Upper lobe of left lung (tissue), 6 donors: ENCODE measurements at regions not wholly inside any gene's neighbourhood (a gene's known extent, or its start where the extent isn't known, plus 50 kb on each side); places are given as distances from the start of the nearest gene placed in this dataset.
"Not testable (repeated sequence)": the region's sequence is repeated elsewhere in the genome, so short reads cannot be mapped to it uniquely, and the experiment has no call there.

Source experiments
- ATAC-seq, 2 donors: fragments of 200-7000 bp; cut with Tn5 transposase; one replicate each; pipeline ENCODE4 v1.9.1; 2022; ENCODE audit warnings: mild to moderate bottlenecking in 2 of 2, moderate library complexity in 2 of 2; ENCODE audit not compliant: low FRiP score in 2 of 2
- DNase-seq, 2 donors: peaks; one replicate each; pipeline ENCODE4 v3.0.0-alpha.2; 2019 to 2020
- H3K27ac ChIP-seq, 4 donors: fragments of 200-600 bp; sonication (generic); one replicate each; pipeline ENCODE4 v1.5.1; 2016 to 2019
- H3K27me3 ChIP-seq, 4 donors: fragments of 200-600 bp; sonication (generic); one replicate each; pipeline ENCODE4 v1.5.1; 2017 to 2019
- H3K36me3 ChIP-seq, 4 donors: fragments of 200-600 bp; sonication (generic); one replicate each; pipeline ENCODE4 v1.5.1; 2016 to 2019
- H3K4me1 ChIP-seq, 4 donors: fragments of 200-600 bp; sonication (generic); one replicate each; pipeline ENCODE4 v1.5.1; 2018 to 2019
- H3K4me3 ChIP-seq, 4 donors: fragments of 200-600 bp; sonication (generic); one replicate each; pipeline ENCODE4 v1.5.1; 2017 to 2019; ENCODE audit warnings: mild to moderate bottlenecking in 2 of 4, moderate library complexity in 1 of 4
- H3K9me3 ChIP-seq, 4 donors: fragments of 200-600 bp; sonication (generic); one replicate each; pipeline ENCODE4 v1.5.1; 2018 to 2019
- CTCF ChIP-seq, 6 experiments: fragments of 450-650 bp in 4 of 6; fragments of 200-600 bp in 2 of 6; sonication (generic) in 2 of 6; IDR thresholded peaks; one replicate each; pipeline ENCODE4 v1.5.1; 2016 to 2019; ENCODE audit warnings: antibody characterized with exemption in 6 of 6
- EP300 ChIP-seq, 4 donors: sonication (generic); formaldehyde crosslinking; IDR thresholded peaks; one replicate each; pipeline ENCODE4 v1.5.1; 2017; ENCODE audit warnings: antibody characterized with exemption in 4 of 4, control low read depth in 2 of 4
- POLR2A ChIP-seq, 4 donors: fragments of 450-650 bp; IDR thresholded peaks; one replicate each; pipeline ENCODE4 v1.5.1; 2016 to 2017; ENCODE audit warnings: antibody characterized with exemption in 4 of 4, mild to moderate bottlenecking in 2 of 4
- POLR2AphosphoS5 ChIP-seq, 2 donors: sonication (generic); formaldehyde crosslinking; IDR thresholded peaks; one replicate each; pipeline ENCODE4 v1.5.1; 2017; ENCODE audit warnings: antibody characterized with exemption in 2 of 2
- WGBS, 2 donors: methylation state at CpG; one replicate each; pipeline ENCODE4 v1.1.5; 2017 to 2018; 5-methylcytosine and 5-hydroxymethylcytosine counted together
- donor health status: DM: no; HTN: no; CAD: no; lungs with moderate emphysema.
- donor health status: DM: no; HTN: yes; CAD: no; lungs with severe emphysema.

DNA sequence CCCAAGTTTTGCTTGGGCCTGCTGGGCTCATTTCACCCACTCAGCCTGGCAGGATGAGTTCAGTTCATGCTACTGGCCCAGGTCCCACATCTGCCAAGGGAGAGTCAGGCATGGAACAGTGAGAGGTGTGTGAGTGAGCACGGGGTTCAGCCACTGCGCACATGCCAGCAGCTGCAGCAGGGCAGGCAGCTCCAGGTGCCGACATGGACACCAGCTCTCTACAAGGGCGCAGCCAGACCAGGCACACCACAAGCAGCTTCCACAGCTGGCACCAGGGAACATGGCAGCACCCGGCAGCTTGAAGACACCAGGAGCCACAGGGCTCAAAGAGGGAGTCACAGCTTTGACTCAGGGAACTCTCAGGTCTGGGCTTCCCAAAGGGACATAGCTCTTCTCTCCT, 938.0 kb downstream of the SORCS3 start:
- TF ChIP-seq EP300 (IDR thresholded peaks at IDR 0.05) = no peak
- TF ChIP-seq POLR2AphosphoS5 (IDR thresholded peaks at IDR 0.05) = no peak
- no peak for TF ChIP-seq POLR2A (IDR thresholded peaks at IDR 0.05)
- TF ChIP-seq CTCF (IDR thresholded peaks at IDR 0.05) = no peak
- WGBS, 2 donors = 89% methylated on average over 5 of the region's 5 CpGs; no CpG with 5 or more reads in 1 of the 2 donors
- no peaks in the 10 kb centered on the region for H3K9me3 ChIP-seq
- DNase-seq (peak in 1 of 2 donors; percentile 34), ATAC-seq (no peak)
- no peaks in the 10 kb centered on the region for H3K27me3 ChIP-seq
- H3K4me1 ChIP-seq = no peaks in the 10 kb centered on the region
- H3K4me3 ChIP-seq = no peak overlapping the region
- no peaks in the 10 kb centered on the region for H3K36me3 ChIP-seq
- no peak overlapping the region for H3K27ac ChIP-seq

- TF ChIP-seq CTCF (IDR thresholded peaks at IDR 0.05) = no peak
- TF ChIP-seq POLR2A (IDR thresholded peaks at IDR 0.05) = no peak
- DNase-seq (no peak), ATAC-seq (no peak)
- H3K4me3 ChIP-seq = no peak overlapping the region
- no peak overlapping the region for H3K27ac ChIP-seq
- H3K9me3 ChIP-seq = no peaks in the 10 kb centered on the region
- no peaks in the 10 kb centered on the region for H3K4me1 ChIP-seq
- no peaks in the 10 kb centered on the region for H3K36me3 ChIP-seq
- H3K27me3 ChIP-seq = no peaks in the 10 kb centered on the region
- 78 to 82% methylated on average over 4 of the region's 4 CpGs for WGBS, 2 donors
Observed at GRCh38 chr10:105577865-105578607, 936.9 kb downstream of the SORCS3 start.

- TF ChIP-seq EP300 (IDR thresholded peaks at IDR 0.05) = no peak
- no peak for TF ChIP-seq POLR2AphosphoS5 (IDR thresholded peaks at IDR 0.05)
- no peak for TF ChIP-seq POLR2A (IDR thresholded peaks at IDR 0.05)
- TF ChIP-seq CTCF (IDR thresholded peaks at IDR 0.05) = no peak
- 65 to 69% methylated on average over 4 of the region's 4 CpGs for WGBS, 2 donors
- ATAC-seq (no peak), DNase-seq (no peak)
- Histone ChIP-seq H3K36me3 (no peaks in the 10 kb centered on the region), H3K9me3 (no peaks in the 10 kb centered on the region), H3K27me3 (no peaks in the 10 kb centered on the region), H3K27ac (no peak overlapping the region), H3K4me1 (no peaks in the 10 kb centered on the region), H3K4me3 (no peak overlapping the region)
Observed at GRCh38 chr10:105559333-105560097, 918.4 kb downstream of the SORCS3 start.

GRCh38 chr10:105550453-105550852, 909.4 kb downstream of the SORCS3 start:
- H3K4me1 ChIP-seq, H3K9me3 ChIP-seq, H3K4me3 ChIP-seq, H3K36me3 ChIP-seq, H3K27ac ChIP-seq, H3K27me3 ChIP-seq, ATAC-seq: not testable (repeated sequence)
- peak in 1 of 2 donors; percentile 26 for DNase-seq
- WGBS, 2 donors = 87% methylated on average over 12 of the region's 13 CpGs; no CpG with 5 or more reads in 1 of the 2 donors

GRCh38 chr10:105549731-105550130, 908.6 kb downstream of the SORCS3 start:
- 92 to 93% methylated on average over 1 of the region's 1 CpG for WGBS, 2 donors
- no peak for ATAC-seq
- no peaks in the 10 kb centered on the region for H3K36me3 ChIP-seq

More at GRCh38 chr10:105549731-105550130, 908.6 kb downstream of the SORCS3 start:
- Histone ChIP-seq H3K9me3 (no peaks in the 10 kb centered on the region), H3K27me3 (no peaks in the 10 kb centered on the region), H3K4me3 (no peak overlapping the region), H3K27ac (no peak overlapping the region), H3K4me1 (no peaks in the 10 kb centered on the region)
- TF ChIP-seq CTCF (IDR thresholded peaks at IDR 0.05) = no peak
- no peak for TF ChIP-seq EP300 (IDR thresholded peaks at IDR 0.05)
- no peak for TF ChIP-seq POLR2A (IDR thresholded peaks at IDR 0.05)
- TF ChIP-seq POLR2AphosphoS5 (IDR thresholded peaks at IDR 0.05) = no peak
- DNase-seq = no peak
